K562 (cell line): ENCODE measurements at regions not wholly inside any gene's neighbourhood (a gene's known extent, or its start where the extent isn't known, plus 50 kb on each side); places are given as distances from the start of the nearest gene placed in this dataset.

Source experiments
- CBFB ChIP-seq: sonication (generic); formaldehyde crosslinking; IDR thresholded peaks from 2 replicates; pipeline ENCODE4 v1.4.0; 2020; ENCODE audit warnings: mild to moderate bottlenecking, missing genetic modification reagents
- E2F1 ChIP-seq: sonication (generic); formaldehyde crosslinking; IDR thresholded peaks from 2 replicates; pipeline ENCODE4 v1.8.1; 2023; ENCODE audit warnings: mild to moderate bottlenecking, missing genetic modification reagents, moderate library complexity
- EP300 ChIP-seq: IDR thresholded peaks from 2 replicates; pipeline ENCODE4 v1.6.1; 2012; ENCODE audit warnings: low read length, improper control_type of control experiment
- ERF ChIP-seq: fragments of 450-650 bp; formaldehyde crosslinking; IDR thresholded peaks from 2 replicates; pipeline ENCODE4 v1.4.0; 2020; ENCODE audit warnings: mild to moderate bottlenecking, mixed read lengths
- FOSL1 ChIP-seq: fragments of 200-800 bp; sonication (Bioruptor generic); conservative IDR thresholded peaks from 2 replicates; pipeline ENCODE4 v1.6.1; 2016; ENCODE audit warnings: missing genetic modification characterization, missing compliant biosample characterization
- HDGF ChIP-seq: fragments of 450-650 bp; IDR thresholded peaks from 2 replicates; pipeline ENCODE4 v1.6.1; 2016
- HEY1 ChIP-seq: fragments of 250-450 bp; sonication (Bioruptor Pico); IDR thresholded peaks from 2 replicates; pipeline ENCODE4 v1.5.0; 2020; ENCODE audit warnings: mild to moderate bottlenecking, moderate library complexity, borderline replicate concordance
- KLF1 ChIP-seq: fragments of 450-650 bp; IDR thresholded peaks from 2 replicates; pipeline ENCODE4 v1.6.1; 2016; ENCODE audit warnings: missing genetic modification characterization, missing compliant biosample characterization
- MEF2A ChIP-seq: IDR thresholded peaks from 2 replicates; pipeline ENCODE4 v1.6.1; 2011; ENCODE audit warnings: low read depth, mild to moderate bottlenecking, low read length, moderate library complexity; ENCODE audit not compliant: control insufficient read depth
- NUFIP1 ChIP-seq: fragments of 450-650 bp; IDR thresholded peaks from 2 replicates; pipeline ENCODE4 v1.6.1; 2018; ENCODE audit not compliant: partially characterized antibody
- PHB ChIP-seq: fragments of 250-450 bp; sonication (Bioruptor Pico); IDR thresholded peaks from 2 replicates; pipeline ENCODE4 v1.5.0; 2021
- SMAD4 ChIP-seq: fragments of 250-450 bp; sonication (Bioruptor Pico); conservative IDR thresholded peaks from 2 replicates; pipeline ENCODE4 v1.8.0; 2021; ENCODE audit warnings: inconsistent platforms, mild to moderate bottlenecking, moderate library complexity
- TFE3 ChIP-seq: fragments of 450-650 bp; formaldehyde crosslinking; IDR thresholded peaks from 2 replicates; pipeline ENCODE4 v1.4.0; 2020; ENCODE audit warnings: mild to moderate bottlenecking, mixed read lengths
- TRIM24 ChIP-seq, 2 experiments: fragments of 450-650 bp; IDR thresholded peaks; 2 replicates each; pipeline ENCODE4 v1.6.1; 2016
- ZFX ChIP-seq: sonication (generic); formaldehyde crosslinking; IDR thresholded peaks from 2 replicates; pipeline ENCODE4 v1.8.0; 2022; ENCODE audit warnings: mild to moderate bottlenecking, missing genetic modification reagents, moderate library complexity
- ZNF444 ChIP-seq: fragments of 250-450 bp; sonication (Bioruptor Pico); IDR thresholded peaks from 2 replicates; pipeline ENCODE4 v1.4.0; 2020; ENCODE audit warnings: mild to moderate bottlenecking, moderate library complexity
- TF ChIP-seq, protein P1 (sequence below): fragments of 250-450 bp; sonication (Bioruptor Pico); IDR thresholded peaks from 2 replicates; pipeline ENCODE4 v1.4.0; 2020
- TF ChIP-seq, protein P2 (sequence below): sonication (generic); formaldehyde crosslinking; IDR thresholded peaks from 2 replicates; pipeline ENCODE4 v1.8.0; 2022; ENCODE audit warnings: mild to moderate bottlenecking, missing genetic modification reagents
- TF ChIP-seq, protein P3 (sequence below): fragments of 450-650 bp; IDR thresholded peaks from 2 replicates; pipeline ENCODE4 v1.6.1; 2017; ENCODE audit warnings: mild to moderate bottlenecking, moderate library complexity

DNA sequence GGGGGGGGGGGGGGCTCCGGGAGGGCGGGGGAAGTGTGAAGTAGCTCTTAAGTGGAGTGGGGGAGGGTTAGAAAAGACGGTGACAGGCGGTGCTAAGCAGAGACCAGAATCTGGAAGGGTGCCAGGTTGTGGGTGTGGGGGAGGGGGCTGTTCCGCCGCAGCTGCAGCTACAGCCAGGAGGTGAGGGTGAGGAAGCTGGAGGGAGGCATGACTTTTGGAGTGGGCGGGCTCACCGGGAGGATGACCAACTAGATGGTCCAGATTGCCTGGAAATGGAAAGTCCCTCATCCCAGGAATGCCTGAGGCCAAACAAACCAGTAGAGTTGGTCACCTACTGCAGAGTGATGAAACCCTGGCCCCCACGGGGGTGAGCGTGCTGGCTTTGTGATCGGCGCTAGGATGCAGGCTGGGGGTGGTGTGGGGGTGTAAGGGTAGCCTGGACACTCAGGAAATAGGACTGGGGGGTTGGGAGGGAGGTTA lies 158.1 kb upstream of the SHB start (continued):
- TF ChIP-seq, protein P1, sequence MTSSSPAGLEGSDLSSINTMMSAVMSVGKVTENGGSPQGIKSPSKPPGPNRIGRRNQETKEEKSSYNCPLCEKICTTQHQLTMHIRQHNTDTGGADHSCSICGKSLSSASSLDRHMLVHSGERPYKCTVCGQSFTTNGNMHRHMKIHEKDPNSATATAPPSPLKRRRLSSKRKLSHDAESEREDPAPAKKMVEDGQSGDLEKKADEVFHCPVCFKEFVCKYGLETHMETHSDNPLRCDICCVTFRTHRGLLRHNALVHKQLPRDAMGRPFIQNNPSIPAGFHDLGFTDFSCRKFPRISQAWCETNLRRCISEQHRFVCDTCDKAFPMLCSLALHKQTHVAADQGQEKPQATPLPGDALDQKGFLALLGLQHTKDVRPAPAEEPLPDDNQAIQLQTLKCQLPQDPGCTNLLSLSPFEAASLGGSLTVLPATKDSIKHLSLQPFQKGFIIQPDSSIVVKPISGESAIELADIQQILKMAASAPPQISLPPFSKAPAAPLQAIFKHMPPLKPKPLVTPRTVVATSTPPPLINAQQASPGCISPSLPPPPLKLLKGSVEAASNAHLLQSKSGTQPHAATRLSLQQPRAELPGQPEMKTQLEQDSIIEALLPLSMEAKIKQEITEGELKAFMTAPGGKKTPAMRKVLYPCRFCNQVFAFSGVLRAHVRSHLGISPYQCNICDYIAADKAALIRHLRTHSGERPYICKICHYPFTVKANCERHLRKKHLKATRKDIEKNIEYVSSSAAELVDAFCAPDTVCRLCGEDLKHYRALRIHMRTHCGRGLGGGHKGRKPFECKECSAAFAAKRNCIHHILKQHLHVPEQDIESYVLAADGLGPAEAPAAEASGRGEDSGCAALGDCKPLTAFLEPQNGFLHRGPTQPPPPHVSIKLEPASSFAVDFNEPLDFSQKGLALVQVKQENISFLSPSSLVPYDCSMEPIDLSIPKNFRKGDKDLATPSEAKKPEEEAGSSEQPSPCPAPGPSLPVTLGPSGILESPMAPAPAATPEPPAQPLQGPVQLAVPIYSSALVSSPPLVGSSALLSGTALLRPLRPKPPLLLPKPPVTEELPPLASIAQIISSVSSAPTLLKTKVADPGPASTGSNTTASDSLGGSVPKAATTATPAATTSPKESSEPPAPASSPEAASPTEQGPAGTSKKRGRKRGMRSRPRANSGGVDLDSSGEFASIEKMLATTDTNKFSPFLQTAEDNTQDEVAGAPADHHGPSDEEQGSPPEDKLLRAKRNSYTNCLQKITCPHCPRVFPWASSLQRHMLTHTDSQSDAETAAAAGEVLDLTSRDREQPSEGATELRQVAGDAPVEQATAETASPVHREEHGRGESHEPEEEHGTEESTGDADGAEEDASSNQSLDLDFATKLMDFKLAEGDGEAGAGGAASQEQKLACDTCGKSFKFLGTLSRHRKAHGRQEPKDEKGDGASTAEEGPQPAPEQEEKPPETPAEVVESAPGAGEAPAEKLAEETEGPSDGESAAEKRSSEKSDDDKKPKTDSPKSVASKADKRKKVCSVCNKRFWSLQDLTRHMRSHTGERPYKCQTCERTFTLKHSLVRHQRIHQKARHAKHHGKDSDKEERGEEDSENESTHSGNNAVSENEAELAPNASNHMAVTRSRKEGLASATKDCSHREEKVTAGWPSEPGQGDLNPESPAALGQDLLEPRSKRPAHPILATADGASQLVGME, result 0 out of 2 replicates have a peak, but pooled peaks have one; percentile 29
- TF ChIP-seq SMAD4 (CRISPR knock-in tag), result no peak
- TF ChIP-seq ZNF444 (CRISPR knock-in tag), result no peak
- no peak for TF ChIP-seq TFE3 (CRISPR knock-in tag)
- no peak for TF ChIP-seq MEF2A
- TF ChIP-seq ERF (CRISPR knock-in tag), result no peak
- TF ChIP-seq HDGF, result no peak
- no peak for TF ChIP-seq ZFX (CRISPR knock-in tag)
- TF ChIP-seq KLF1 (tag), result no peak
- no peak for TF ChIP-seq E2F1 (CRISPR knock-in tag)
- TF ChIP-seq, protein P2, sequence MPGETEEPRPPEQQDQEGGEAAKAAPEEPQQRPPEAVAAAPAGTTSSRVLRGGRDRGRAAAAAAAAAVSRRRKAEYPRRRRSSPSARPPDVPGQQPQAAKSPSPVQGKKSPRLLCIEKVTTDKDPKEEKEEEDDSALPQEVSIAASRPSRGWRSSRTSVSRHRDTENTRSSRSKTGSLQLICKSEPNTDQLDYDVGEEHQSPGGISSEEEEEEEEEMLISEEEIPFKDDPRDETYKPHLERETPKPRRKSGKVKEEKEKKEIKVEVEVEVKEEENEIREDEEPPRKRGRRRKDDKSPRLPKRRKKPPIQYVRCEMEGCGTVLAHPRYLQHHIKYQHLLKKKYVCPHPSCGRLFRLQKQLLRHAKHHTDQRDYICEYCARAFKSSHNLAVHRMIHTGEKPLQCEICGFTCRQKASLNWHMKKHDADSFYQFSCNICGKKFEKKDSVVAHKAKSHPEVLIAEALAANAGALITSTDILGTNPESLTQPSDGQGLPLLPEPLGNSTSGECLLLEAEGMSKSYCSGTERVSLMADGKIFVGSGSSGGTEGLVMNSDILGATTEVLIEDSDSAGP (CRISPR knock-in tag), result no peak
- TF ChIP-seq PHB (CRISPR knock-in tag), result no peak
- no peak for TF ChIP-seq CBFB (CRISPR knock-in tag)
- TF ChIP-seq TRIM24 (IDR thresholded peaks at IDR 0.05), result peak; percentile 38 to 77; a peak in 2 of 4 replicates
- peak; percentile 43; the same call in 1 of the 2 replicates for TF ChIP-seq EP300
- TF ChIP-seq HEY1, result no peak
- TF ChIP-seq, protein P3, sequence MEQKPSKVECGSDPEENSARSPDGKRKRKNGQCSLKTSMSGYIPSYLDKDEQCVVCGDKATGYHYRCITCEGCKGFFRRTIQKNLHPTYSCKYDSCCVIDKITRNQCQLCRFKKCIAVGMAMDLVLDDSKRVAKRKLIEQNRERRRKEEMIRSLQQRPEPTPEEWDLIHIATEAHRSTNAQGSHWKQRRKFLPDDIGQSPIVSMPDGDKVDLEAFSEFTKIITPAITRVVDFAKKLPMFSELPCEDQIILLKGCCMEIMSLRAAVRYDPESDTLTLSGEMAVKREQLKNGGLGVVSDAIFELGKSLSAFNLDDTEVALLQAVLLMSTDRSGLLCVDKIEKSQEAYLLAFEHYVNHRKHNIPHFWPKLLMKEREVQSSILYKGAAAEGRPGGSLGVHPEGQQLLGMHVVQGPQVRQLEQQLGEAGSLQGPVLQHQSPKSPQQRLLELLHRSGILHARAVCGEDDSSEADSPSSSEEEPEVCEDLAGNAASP, result no peak
- no peak for TF ChIP-seq NUFIP1
- peak; percentile 37 for TF ChIP-seq FOSL1 (tag)
